ENCODE measurements at regions not wholly inside any gene's neighbourhood (a gene's known extent, or its start where the extent isn't known, plus 50 kb on each side); places are given as distances from the start of the nearest gene placed in this dataset. TPM values are rescaled to one million over a fixed set of nuclear protein-coding genes. Genes with fewer than 3 reads are reported as not detected.

DNA sequence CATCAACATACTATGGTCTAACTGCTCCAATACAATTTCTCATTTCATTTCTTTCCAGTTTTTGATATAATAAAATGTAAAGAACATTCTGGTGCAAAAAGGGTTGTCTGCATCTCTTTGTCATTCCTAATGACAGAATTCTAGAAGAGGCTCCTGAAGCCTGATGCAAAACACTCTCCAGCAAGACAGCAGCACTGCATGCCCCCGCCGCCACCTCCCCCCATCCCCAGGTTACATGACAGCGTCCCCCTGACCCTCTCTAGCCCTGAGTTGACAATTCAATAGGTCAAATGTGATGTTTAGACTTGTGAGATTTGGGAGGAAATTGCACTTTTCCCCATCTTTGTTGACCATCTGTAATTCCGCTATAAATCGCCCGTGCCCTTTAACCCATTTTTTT lies 64.6 kb upstream of the C1orf21 start:
- no peak for DNase-seq

DNA sequence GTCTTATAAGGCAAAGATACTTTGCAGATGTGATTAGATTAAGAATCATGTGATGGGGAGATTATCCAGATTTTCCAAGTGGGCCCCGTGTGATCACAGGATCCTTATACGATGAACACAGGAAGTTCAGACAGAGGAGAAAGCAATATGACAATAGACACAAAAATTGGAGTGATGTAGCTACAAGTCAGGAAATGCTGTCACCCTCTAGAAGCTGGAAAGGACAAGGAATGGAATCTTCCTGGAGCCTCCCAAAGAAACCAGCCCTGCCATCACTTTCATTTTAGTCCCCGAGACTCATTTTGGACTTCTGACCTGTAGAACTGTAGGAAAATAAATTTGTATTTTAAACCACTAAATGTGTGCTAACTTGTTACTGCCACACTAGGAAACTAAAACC lies 61.9 kb upstream of the C1orf21 start:
- no peak for DNase-seq

DNA sequence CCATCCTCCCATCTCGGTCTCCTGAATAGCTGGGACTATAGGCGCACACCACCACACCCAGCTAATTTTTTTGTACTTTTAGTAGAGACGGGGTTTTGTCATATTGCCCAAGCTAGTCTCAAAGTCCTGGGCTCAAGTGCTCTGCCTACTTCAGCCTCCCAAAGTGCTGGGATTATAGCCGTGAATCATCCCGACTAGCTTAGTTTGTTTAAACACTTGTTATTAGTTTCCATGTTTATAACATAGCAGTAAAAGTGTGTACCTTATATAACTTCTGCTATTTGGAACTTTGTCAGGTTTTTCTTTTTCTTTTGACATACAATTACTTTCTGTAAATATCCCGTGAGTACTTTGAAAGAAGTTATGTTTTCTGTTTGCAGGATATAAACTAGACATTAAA lies 60.6 kb upstream of the C1orf21 start:
- no peak for DNase-seq

DNA sequence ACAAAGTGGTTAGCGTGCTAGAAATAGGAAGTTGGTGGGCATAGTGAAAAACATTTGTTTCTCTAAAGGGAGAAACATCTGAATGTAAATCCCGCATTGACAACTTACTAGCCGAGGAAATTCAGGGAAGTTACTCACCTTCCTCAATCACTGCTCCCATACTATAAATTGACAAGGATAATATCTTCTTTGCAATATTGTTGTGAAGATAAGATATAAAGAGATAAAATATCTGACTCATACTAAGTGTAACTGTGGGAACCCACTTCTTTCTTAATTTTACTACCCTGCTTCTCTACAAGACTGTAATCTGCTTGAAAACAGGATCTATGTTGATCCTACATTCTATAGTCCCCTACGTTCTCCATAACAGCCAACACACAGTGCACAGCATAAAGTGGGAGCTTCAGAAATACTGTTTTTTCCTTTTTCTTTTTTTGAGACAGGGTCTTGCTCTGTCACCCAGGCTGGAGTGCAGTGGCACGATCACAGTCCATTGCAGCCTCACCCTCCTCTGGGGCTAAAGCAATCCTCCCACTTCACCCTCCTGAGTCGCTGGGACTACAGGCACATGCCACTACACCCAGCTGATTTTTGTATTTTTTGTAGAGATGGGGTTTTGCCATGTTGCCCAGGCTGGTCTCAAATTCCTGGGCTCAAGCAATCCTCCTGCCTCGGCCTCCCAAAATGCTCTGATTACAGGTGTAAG lies 57.4 kb upstream of the C1orf21 start:
- DNase-seq: no peak

DNA sequence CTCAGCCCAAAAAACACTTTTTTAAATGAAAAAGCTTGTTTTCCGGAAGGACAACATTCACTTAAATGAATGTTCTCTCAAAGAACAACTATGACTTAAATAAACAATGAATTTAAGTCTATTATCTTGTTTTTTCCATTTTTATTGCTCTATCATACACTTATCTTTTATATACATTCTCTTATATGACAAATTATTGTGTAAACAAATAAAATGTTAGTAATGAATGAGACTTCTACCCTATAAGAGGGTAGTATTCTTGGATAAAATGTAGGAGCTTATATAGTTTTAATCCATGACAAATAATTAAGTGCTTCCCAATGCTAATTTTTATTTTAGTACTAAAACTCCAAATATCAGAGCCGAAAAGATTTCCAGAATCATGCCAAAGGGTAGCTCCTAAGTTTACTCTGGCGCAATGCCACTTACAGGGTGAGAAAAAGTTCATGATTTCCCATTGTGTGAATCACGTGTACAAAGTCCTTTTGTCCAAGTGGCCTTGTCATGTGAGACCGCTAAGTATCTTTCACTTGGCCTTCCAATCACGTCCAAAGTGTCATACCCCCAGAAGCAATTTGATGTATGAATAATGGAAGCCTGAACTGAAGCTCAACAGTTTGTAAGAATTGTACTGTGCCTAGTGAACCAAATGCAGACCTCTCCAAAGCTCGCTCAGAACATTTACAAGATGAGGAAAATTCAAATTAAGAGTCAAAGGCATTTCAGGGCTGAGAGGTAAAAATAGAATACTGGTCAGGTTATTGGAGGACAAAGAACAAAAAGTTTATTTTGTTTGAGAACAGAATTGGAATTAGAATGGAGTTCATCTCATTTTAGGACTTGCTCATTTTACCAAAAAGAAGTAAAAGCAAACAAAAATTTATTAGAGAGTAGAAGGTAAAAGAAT lies 56.6 kb upstream of the C1orf21 start:
- DNase-seq: peak; percentile 9

- DNase-seq: no peak
Measured at GRCh38 chr1:184330875-184331274, 56.0 kb upstream of the C1orf21 start.

Small RNAs in the stretch of these regions (small RNA-seq; reads per million reads assigned to genes)
- gene RF00019 (ENCODE audit: low replicate concordance): not detected

All from tongue (tissue), 2 donors.